HFFc6 (cell line): ENCODE measurements at regions not wholly inside any gene's neighbourhood (a gene's known extent, or its start where the extent isn't known, plus 50 kb on each side); places are given as distances from the start of the nearest gene placed in this dataset.

Experiments used
- DNase-seq: peaks from one replicate; pipeline ENCODE4 v3.0.0-alpha.2; 2018
- H3K27ac Mint-ChIP-seq: 2 replicates; pipeline ENCODE4 v1.8.0; 2020; ENCODE audit warnings: mild to moderate bottlenecking, mixed read lengths
- H3K27me3 Mint-ChIP-seq: 2 replicates; pipeline ENCODE4 v1.8.0; 2021; ENCODE audit warnings: mild to moderate bottlenecking, moderate library complexity, mixed read lengths; ENCODE audit not compliant: insufficient read depth
- H3K36me3 Mint-ChIP-seq: 2 replicates; pipeline ENCODE4 v1.8.0; 2021; ENCODE audit warnings: low read depth, mixed read lengths
- H3K4me1 Mint-ChIP-seq: 2 replicates; pipeline ENCODE4 v1.8.0; 2020; ENCODE audit warnings: low read depth, mixed read lengths
- H3K4me3 Mint-ChIP-seq: 2 replicates; pipeline ENCODE4 v1.8.0; 2020; ENCODE audit warnings: mild to moderate bottlenecking, moderate library complexity, mixed read lengths
- H3K9me3 Mint-ChIP-seq: 2 replicates; pipeline ENCODE4 v1.8.0; 2020; ENCODE audit warnings: mild to moderate bottlenecking, mixed read lengths
- TF ChIP-seq, protein P1 (sequence below): fragments of 200-600 bp; sonication (generic); IDR thresholded peaks from 2 replicates; pipeline ENCODE4 v1.5.0; 2021; ENCODE audit warnings: antibody characterized with exemption, mild to moderate bottlenecking

DNA sequence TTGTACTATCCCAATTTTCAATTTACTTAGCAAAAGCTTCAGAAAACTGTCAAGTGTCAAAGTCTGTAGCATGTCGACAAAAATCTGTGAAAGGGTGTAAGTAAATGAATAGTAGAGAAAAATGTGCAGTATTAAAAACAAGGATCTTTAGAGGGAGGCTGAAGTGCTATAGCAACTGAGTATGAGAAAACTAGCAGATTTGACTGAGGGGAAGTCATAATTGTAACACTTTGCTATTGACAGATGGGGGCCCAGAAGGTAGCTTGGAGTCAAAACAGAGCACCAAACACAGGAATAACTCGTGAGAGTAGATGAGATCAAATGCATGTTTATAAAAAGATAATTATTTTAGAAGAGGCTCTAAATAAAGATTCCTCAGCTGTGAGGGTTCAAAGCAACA lies 657.7 kb downstream of the TMEM182 start:
- Mint-ChIP-seq H3K27ac (no peak overlapping the region), H3K9me3 (peaks cover 35% of the 10 kb centered on the region), H3K4me1 (no peaks in the 10 kb centered on the region), H3K4me3 (no peak overlapping the region), H3K27me3 (no peaks in the 10 kb centered on the region), H3K36me3 (no peaks in the 10 kb centered on the region)
- DNase-seq = no peak
- TF ChIP-seq, protein P1, sequence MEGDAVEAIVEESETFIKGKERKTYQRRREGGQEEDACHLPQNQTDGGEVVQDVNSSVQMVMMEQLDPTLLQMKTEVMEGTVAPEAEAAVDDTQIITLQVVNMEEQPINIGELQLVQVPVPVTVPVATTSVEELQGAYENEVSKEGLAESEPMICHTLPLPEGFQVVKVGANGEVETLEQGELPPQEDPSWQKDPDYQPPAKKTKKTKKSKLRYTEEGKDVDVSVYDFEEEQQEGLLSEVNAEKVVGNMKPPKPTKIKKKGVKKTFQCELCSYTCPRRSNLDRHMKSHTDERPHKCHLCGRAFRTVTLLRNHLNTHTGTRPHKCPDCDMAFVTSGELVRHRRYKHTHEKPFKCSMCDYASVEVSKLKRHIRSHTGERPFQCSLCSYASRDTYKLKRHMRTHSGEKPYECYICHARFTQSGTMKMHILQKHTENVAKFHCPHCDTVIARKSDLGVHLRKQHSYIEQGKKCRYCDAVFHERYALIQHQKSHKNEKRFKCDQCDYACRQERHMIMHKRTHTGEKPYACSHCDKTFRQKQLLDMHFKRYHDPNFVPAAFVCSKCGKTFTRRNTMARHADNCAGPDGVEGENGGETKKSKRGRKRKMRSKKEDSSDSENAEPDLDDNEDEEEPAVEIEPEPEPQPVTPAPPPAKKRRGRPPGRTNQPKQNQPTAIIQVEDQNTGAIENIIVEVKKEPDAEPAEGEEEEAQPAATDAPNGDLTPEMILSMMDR = no peak

DNA sequence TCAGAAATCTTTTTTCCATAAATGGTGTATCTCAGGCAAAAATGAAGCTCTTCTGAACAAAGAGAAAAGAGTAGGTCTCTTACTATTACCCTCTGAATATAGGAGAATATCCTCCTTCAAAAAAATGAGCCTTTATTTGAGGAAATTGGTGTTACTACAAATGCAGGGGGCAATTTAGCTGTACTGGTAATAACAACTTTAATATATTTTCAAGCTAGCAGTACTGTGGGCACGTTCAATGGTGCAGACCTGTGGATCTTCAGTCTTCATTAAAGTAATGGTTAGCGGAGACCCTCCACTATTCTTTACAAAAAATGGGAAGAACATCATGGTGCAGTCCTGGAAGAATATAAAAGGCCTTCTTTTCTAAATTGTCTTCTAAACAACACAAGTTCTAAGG lies 661.3 kb downstream of the TMEM182 start:
- TF ChIP-seq, protein P1 = no peak
- no peak overlapping the region for H3K4me3 Mint-ChIP-seq
- no peaks in the 10 kb centered on the region for H3K4me1 Mint-ChIP-seq
- H3K27ac Mint-ChIP-seq = no peak overlapping the region
- peaks cover 2% of the 10 kb centered on the region; the same call in 1 of the 2 replicates for H3K27me3 Mint-ChIP-seq
- peaks cover 16% of the 10 kb centered on the region for H3K9me3 Mint-ChIP-seq
- no peak for DNase-seq
- no peaks in the 10 kb centered on the region for H3K36me3 Mint-ChIP-seq

DNA sequence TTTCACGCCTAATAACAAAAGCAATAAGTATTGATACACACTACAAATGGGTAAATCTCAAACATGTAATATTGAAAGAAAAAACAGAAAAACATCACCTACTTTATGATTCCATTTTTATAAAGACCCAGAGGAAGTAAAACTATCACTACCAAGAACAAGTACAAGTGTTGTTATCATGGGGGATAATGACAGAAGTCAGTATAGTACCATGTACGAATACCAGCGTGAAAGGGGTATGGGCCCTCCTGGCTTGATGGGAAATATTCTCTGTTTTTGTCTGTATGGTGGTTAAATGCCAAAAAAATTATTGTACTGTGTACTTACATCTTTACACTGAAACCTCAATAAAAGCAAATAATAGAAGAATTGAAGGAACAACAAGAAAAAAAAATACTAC lies 665.7 kb downstream of the TMEM182 start:
- Mint-ChIP-seq H3K4me3 (no peak overlapping the region), H3K36me3 (no peaks in the 10 kb centered on the region), H3K9me3 (peaks cover 26% of the 10 kb centered on the region), H3K27me3 (peaks cover 2% of the 10 kb centered on the region; the same call in 1 of the 2 replicates), H3K4me1 (no peaks in the 10 kb centered on the region), H3K27ac (no peak overlapping the region)
- no peak for DNase-seq
- TF ChIP-seq, protein P1 = no peak

DNA sequence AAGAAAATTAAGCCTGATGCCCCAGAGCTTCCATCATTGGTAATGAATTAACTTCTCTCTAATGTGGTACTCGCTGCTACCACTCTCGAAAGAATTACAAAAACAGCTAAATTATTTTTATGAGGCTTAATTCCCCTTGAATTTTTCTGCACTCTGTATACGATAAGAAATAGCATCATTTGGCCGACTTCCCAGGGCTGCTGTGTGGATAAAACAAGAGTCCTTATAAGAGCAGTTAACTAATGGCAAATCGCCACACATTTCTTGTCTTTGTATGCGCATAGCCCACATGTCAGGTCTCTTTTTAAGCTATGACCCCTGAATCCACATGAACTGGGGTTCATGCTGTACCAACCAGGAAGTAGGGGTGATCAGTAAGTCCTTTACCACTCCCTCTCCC lies 668.4 kb downstream of the TMEM182 start:
- H3K27me3 Mint-ChIP-seq = peaks cover 2% of the 10 kb centered on the region; the same call in 1 of the 2 replicates
- H3K36me3 Mint-ChIP-seq = peaks cover 3% of the 10 kb centered on the region; the same call in 1 of the 2 replicates
- H3K4me1 Mint-ChIP-seq = no peaks in the 10 kb centered on the region
- H3K27ac Mint-ChIP-seq = no peak overlapping the region
- H3K9me3 Mint-ChIP-seq = peaks cover 35% of the 10 kb centered on the region
- DNase-seq = no peak
- TF ChIP-seq, protein P1 = no peak
- H3K4me3 Mint-ChIP-seq = no peak overlapping the region

DNA sequence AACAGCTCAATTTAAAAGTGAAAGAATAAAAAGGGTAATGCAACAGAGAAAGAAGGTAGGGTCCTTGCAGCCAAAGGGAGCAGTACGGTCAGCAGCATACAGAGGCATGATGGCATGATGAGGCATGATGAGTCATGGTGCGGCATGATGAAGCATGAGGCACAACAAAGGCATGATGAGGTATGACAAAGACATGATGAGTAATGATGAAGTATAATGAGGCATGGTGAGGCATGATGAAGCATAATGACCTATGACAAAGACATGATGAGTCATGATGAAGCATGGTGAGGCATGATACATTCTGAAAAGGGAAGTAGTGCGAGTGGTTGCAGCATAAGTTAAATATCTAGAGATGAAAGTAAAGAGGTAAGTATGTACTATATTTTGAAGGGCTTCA lies 673.2 kb downstream of the TMEM182 start:
- Mint-ChIP-seq H3K27me3 (no peaks in the 10 kb centered on the region), H3K4me3 (no peak overlapping the region), H3K9me3 (peaks cover 46% of the 10 kb centered on the region), H3K4me1 (no peaks in the 10 kb centered on the region), H3K27ac (no peak overlapping the region), H3K36me3 (peaks cover 7% of the 10 kb centered on the region; the same call in 1 of the 2 replicates)
- TF ChIP-seq, protein P1 = no peak
- DNase-seq = no peak

DNA sequence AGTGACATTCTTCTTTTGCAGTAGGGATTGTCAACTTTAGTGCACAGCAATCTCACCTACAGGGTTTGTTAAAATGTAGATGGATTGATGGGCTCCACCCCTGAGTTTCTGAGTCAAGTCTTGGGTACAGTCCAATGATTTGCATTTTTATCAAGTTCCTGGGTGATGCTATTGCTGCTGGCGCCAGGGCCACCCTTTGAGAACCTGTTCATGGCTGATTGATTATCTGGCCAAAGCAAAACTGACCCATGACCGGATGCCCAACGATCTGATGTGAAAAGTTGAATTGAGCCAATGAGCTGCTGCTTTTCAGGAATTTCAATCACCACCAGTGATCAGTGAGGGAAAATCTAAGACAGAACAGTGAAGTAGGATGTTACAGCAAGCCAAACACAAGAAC lies 675.3 kb downstream of the TMEM182 start:
- TF ChIP-seq, protein P1 = no peak
- no peak for DNase-seq
- peaks cover 7% of the 10 kb centered on the region; the same call in 1 of the 2 replicates for H3K36me3 Mint-ChIP-seq
- no peaks in the 10 kb centered on the region for H3K4me1 Mint-ChIP-seq
- H3K9me3 Mint-ChIP-seq = peaks cover 34% of the 10 kb centered on the region
- H3K4me3 Mint-ChIP-seq = no peak overlapping the region
- no peaks in the 10 kb centered on the region for H3K27me3 Mint-ChIP-seq
- no peak overlapping the region for H3K27ac Mint-ChIP-seq
